ENCODE measurements at regions not wholly inside any gene's neighbourhood (a gene's known extent, or its start where the extent isn't known, plus 50 kb on each side); places are given as distances from the start of the nearest gene placed in this dataset.

GRCh38 chr3:177687291-177687690, 490.0 kb upstream of the TBL1XR1 start:
- Histone ChIP-seq H3K9me3 (replicated peaks; ENCODE audit: control insufficient read depth, insufficient read depth, low read length) (no peaks in the 10 kb centered on the region), H3K4me2 (ENCODE audit: insufficient read depth, low read length) (no peak overlapping the region), H3K4me1 (ENCODE audit: control insufficient read depth, extremely low read depth, insufficient read depth, low read length) (peaks cover 8% of the 10 kb centered on the region), H2AFZ (ENCODE audit: low read depth, low read length) (no peak overlapping the region), H3K4me3 (replicated peaks in 1 of 3; ENCODE audit: insufficient read depth in 1 of 3, low read depth in 1 of 3, low read length in 3 of 3) (no peak overlapping the region), H3K27me3 (ENCODE audit: control insufficient read depth in 2 of 2, insufficient read depth in 2 of 2, low read length in 2 of 2) (no peaks in the 10 kb centered on the region), H3K79me2 (ENCODE audit: control insufficient read depth, insufficient read depth, low read length) (no peaks in the 10 kb centered on the region), H3K27ac (ENCODE audit: insufficient read depth, low read depth, low read length) (no peak overlapping the region), H3K36me3 (ENCODE audit: control insufficient read depth in 2 of 2, extremely low read depth in 1 of 2, insufficient read depth in 2 of 2, low read length in 2 of 2) (no peaks in the 10 kb centered on the region), H4K20me1 (replicated peaks; ENCODE audit: control insufficient read depth, extremely low read depth, insufficient read depth, low read length) (no peaks in the 10 kb centered on the region), H3K9ac (replicated peaks; ENCODE audit: extremely low read depth, insufficient read depth, low read length) (no peak overlapping the region), H3K9me1 (replicated peaks; ENCODE audit: control insufficient read depth, extremely low read depth, insufficient read depth, low read length) (no peaks in the 10 kb centered on the region)
- FAIRE-seq (no peak), DNase-seq (ENCODE audit: low read depth, low spot score) (no peak)
- POLR2A ChIA-PET, result no interaction called here
- no peak for TF ChIP-seq MYC (IDR thresholded peaks at IDR 0.05; ENCODE audit: low read depth, low read length)
- no peak for TF ChIP-seq EZH2 (IDR thresholded peaks at IDR 0.05; ENCODE audit: borderline replicate concordance, low read depth, low read length, severe bottlenecking)
- TF ChIP-seq JUN (IDR thresholded peaks at IDR 0.05; ENCODE audit: borderline replicate concordance, insufficient read depth, insufficient read length, low read depth), result no peak
- TF ChIP-seq FOS (IDR thresholded peaks at IDR 0.05; ENCODE audit: borderline replicate concordance, insufficient read depth, low read length), result no peak
- TF ChIP-seq GATA2 (IDR thresholded peaks at IDR 0.05; ENCODE audit: insufficient read depth, insufficient read length, low read depth, low read length), result no peak
- TF ChIP-seq POLR2AphosphoS5 (IDR thresholded peaks at IDR 0.05; ENCODE audit: insufficient read depth, low read depth, low read length), result no peak
- TF ChIP-seq CTCF (IDR thresholded peaks at IDR 0.05; ENCODE audit: extremely low read depth in 1 of 2, insufficient read depth in 1 of 2, low read depth in 1 of 2, low read length in 2 of 2), result no peak
- TF ChIP-seq POLR2A (IDR thresholded peaks at IDR 0.05; ENCODE audit: low read depth, low read length), result no peak
- TF ChIP-seq, protein P1, sequence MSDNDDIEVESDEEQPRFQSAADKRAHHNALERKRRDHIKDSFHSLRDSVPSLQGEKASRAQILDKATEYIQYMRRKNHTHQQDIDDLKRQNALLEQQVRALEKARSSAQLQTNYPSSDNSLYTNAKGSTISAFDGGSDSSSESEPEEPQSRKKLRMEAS (IDR thresholded peaks at IDR 0.05; ENCODE audit: insufficient read depth, insufficient read length), result no peak
- CTCF ChIA-PET, result no interaction called here
- no TSS peak for BruUV-seq (replicated peaks)
- intact Hi-C loops (cut with micrococcal nuclease) (no loop called here), dilution Hi-C loops (cut with MboI; ENCODE audit: extremely low pct_ligation_motif_present, low sequenced_read_pairs) (no loop called here)
